ENCODE measurements at regions not wholly inside any gene's neighbourhood (a gene's known extent, or its start where the extent isn't known, plus 50 kb on each side); places are given as distances from the start of the nearest gene placed in this dataset.
"Not testable (repeated sequence)": the region's sequence is repeated elsewhere in the genome, so short reads cannot be mapped to it uniquely, and the experiment has no call there.

DNA sequence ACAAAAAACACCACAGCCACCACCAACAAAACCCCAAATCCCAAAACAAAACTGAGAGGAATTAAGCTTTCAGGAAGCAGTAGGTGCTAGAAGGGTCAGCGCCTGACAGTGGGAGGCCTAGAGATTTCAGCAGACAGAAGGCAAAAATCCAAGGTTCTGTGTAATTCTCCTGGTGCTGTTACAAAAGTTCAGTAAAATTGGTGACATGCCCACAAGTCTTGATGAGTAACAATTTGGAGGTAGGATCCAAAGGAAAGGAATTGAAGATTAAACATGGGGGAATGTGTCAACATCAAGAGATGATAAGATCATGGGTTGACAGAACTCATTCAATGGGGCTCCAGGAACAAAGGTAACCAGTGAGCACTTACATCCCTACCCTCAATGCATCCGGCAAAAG is 653.8 kb upstream of the CPEB2 start:
- no peaks in the 10 kb centered on the region for H3K36me3 Mint-ChIP-seq (ENCODE audit: low read depth)
- no peak overlapping the region for H3K27ac Mint-ChIP-seq
- H3K4me1 Mint-ChIP-seq (ENCODE audit: low read depth) = no peaks in the 10 kb centered on the region
- no peaks in the 10 kb centered on the region for H3K27me3 Mint-ChIP-seq
- H3K9me3 Mint-ChIP-seq = no peaks in the 10 kb centered on the region
- no peak overlapping the region for H3K4me3 Mint-ChIP-seq

DNA sequence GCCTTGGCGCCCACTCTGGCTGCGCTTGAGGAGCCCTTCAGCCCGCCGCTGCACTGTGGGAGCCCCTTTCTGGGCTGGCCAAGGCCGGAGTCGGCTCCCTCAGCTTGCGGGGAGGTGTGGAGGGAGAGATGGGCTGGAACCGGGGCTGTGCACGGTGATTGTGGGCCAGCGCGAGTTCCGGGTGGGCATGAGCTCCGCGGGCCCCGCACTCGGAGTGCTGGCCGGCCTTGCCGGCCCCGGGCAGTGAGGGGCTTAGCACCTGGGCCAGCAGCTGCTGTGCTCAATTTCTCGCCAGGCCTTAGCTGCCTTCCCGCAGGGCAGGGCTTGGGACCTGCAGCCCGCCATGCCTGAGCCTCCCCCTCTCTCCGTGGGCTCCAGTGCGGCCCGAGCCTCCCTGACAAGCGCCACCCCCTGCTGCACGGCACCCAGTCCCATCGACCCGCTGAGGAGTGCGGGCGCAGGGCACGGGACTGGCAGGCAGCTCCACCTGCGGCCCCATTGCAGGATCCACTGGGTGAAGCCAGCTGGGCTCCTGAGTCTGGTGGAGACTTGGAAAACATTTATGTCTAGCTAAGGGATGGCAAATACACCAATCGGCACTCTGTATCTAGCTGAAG is 643.6 kb upstream of the CPEB2 start:
- H3K9me3 Mint-ChIP-seq; H3K27ac Mint-ChIP-seq; H3K36me3 Mint-ChIP-seq (ENCODE audit: low read depth); H3K27me3 Mint-ChIP-seq; H3K4me1 Mint-ChIP-seq (ENCODE audit: low read depth); H3K4me3 Mint-ChIP-seq: not testable (repeated sequence)

DNA sequence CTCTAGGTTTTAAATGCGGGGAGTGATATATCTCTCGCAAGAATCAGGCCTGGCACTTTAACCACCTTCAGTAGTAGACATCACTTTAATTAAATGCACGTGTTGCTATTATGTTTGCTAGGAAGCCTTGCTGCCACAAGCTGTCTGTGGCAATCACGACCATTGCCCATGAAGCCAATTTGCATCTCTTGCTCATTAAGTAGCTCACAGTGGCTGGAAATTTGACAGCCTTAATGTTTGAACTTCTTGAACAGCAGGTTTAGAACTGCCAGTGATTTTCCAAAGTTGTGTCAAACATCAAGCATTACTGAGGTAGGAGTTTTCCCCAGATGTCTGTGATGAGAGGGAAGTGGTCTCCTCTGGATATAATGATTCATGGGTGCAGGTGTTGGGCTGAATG is 642.3 kb upstream of the CPEB2 start:
- Mint-ChIP-seq H3K4me1 (ENCODE audit: low read depth) (no peaks in the 10 kb centered on the region), H3K4me3 (no peak overlapping the region), H3K27me3 (no peaks in the 10 kb centered on the region), H3K36me3 (ENCODE audit: low read depth) (no peaks in the 10 kb centered on the region), H3K27ac (no peak overlapping the region), H3K9me3 (no peaks in the 10 kb centered on the region)

DNA sequence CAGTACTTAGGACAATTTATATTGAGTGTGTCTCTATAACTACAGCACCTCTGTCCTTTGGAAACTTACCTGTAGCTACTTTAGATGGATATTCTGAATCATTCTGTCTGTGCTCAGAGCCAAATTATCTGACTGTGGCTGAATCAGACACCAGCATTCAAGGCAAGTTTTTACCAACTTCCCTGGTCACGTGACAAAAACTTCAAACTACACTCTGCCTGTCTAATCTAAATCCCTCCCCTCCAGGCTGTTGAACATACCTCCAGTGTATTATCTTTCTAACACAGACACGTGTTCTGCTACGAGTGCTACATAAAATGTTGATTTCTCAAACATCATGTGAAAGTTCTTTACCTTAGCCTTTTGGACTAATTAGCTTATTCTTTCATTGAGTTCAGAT is 641.2 kb upstream of the CPEB2 start:
- H3K4me1 Mint-ChIP-seq (ENCODE audit: low read depth) = no peaks in the 10 kb centered on the region
- H3K4me3 Mint-ChIP-seq = no peak overlapping the region
- no peaks in the 10 kb centered on the region for H3K27me3 Mint-ChIP-seq
- H3K36me3 Mint-ChIP-seq (ENCODE audit: low read depth) = no peaks in the 10 kb centered on the region
- H3K27ac Mint-ChIP-seq = no peak overlapping the region
- no peaks in the 10 kb centered on the region for H3K9me3 Mint-ChIP-seq

DNA sequence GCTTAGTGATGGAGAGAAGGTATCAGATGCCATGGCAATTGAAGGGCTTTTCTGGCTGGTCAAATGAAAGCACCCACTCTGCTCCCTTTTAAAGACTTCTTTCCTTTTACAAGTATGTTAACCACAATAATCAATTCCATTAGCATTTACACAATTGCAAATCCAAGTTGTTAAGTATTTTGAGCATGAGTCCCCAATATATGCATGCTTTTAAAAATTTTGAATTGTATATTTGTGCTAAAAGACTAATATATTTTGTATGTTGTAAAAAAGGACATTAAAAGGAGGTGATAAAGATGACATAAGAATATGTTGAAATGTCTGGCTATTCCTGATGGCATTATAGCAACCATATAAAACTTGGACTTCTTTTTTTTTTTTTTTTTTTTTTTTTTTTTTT is 639.9 kb upstream of the CPEB2 start:
- Mint-ChIP-seq H3K36me3 (ENCODE audit: low read depth) (no peaks in the 10 kb centered on the region), H3K4me1 (ENCODE audit: low read depth) (no peaks in the 10 kb centered on the region), H3K9me3 (no peaks in the 10 kb centered on the region), H3K27me3 (no peaks in the 10 kb centered on the region), H3K27ac (no peak overlapping the region), H3K4me3 (no peak overlapping the region)

DNA sequence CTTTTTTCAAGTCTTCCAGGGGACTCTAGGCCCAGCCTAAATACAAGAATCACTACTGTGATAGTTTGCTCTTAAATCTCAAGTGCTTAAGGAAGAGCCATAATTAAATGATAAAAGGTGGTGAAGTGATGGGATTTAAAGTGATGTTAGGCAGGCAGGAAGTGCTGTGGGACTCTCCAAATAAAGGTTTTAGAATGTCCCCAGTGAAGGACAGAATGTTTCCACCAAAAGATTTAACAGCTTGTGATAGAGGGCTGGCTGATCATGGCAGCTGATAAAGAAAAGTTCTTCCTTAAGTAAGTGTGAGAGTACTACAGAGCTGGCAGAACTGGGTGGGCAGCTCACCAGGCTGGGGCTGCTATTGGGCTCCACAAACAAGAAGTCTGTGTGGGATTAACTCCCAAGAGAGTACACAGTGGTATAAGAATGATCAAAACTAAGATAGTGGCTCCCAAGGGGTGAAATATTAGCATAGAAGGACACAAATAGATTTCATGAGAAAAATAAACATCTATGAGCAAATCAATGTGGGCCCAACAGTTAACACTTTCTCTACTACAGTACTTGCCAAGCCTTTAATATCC is 637.2 kb upstream of the CPEB2 start:
- Mint-ChIP-seq H3K4me3 (no peak overlapping the region), H3K9me3 (no peaks in the 10 kb centered on the region), H3K4me1 (ENCODE audit: low read depth) (no peaks in the 10 kb centered on the region), H3K36me3 (ENCODE audit: low read depth) (no peaks in the 10 kb centered on the region), H3K27ac (no peak overlapping the region), H3K27me3 (no peaks in the 10 kb centered on the region)

DNA sequence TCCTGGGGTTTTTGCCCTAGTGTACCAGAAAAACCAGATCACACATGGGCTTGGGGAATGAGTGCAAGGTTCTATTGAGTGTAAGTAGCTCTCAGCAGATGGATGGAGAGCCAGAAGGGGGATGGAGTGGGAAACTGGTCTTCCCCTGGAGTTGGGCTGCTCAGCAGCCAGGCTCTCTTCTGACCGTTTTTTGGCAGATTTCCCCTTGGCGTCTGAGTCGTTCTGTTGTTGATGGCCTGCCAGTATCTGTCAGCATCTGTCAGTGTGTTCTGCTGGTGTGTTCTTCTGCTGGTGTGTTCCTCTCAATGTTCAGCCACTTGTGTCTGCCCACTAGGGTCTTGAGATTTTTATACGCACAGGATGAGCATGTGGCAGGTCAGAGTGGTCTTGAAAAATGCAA is 633.9 kb upstream of the CPEB2 start:
- H3K4me3 Mint-ChIP-seq = no peak overlapping the region
- no peak overlapping the region for H3K27ac Mint-ChIP-seq
- no peaks in the 10 kb centered on the region for H3K27me3 Mint-ChIP-seq
- H3K4me1 Mint-ChIP-seq (ENCODE audit: low read depth) = no peaks in the 10 kb centered on the region
- H3K9me3 Mint-ChIP-seq = peaks cover 3% of the 10 kb centered on the region
- no peaks in the 10 kb centered on the region for H3K36me3 Mint-ChIP-seq (ENCODE audit: low read depth)

DNA sequence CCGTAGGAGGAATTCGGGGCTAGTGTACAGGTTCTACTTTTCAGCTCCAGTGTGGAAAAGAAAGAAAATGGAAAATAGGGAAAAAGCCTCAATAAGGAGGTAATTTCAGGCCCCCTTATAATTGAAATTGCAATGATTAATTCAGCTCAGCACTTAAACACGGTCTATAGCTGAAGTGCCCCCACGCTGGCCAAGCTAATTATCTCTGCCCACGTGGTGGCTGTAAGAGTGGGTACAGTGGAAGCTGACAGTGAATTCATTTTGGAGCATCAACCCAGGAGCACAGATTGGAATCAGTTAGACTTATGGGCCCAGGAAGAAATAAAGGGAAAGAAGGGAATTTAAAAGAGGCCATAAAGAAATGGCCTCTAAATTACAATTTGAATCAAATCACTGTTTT is 631.1 kb upstream of the CPEB2 start:
- no peak overlapping the region for H3K4me3 Mint-ChIP-seq
- no peaks in the 10 kb centered on the region for H3K27me3 Mint-ChIP-seq
- H3K27ac Mint-ChIP-seq = no peak overlapping the region
- peaks cover 3% of the 10 kb centered on the region for H3K9me3 Mint-ChIP-seq
- H3K4me1 Mint-ChIP-seq (ENCODE audit: low read depth) = no peaks in the 10 kb centered on the region
- no peaks in the 10 kb centered on the region for H3K36me3 Mint-ChIP-seq (ENCODE audit: low read depth)

DNA sequence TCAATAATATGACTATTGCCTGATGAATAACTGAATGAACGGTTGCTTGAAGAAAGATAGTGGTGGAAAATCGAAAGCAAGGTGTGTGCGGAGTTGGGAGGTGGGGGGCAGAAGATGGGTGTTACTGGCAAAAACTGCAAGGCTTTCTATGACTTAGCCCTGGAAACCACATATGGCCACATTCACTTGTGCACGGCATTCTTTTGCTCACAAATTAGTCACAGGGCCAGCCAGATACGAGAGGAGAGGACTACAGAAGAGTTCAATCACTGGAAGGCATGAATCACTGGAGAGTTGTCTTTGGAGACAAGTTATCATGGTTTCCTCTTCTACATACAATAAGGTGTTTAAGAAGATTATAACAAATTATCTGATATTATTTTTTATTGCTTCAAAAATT is 626.5 kb upstream of the CPEB2 start:
- no peaks in the 10 kb centered on the region for H3K27me3 Mint-ChIP-seq
- H3K27ac Mint-ChIP-seq = no peak overlapping the region
- H3K4me1 Mint-ChIP-seq (ENCODE audit: low read depth) = no peaks in the 10 kb centered on the region
- peaks cover 3% of the 10 kb centered on the region for H3K9me3 Mint-ChIP-seq
- no peaks in the 10 kb centered on the region for H3K36me3 Mint-ChIP-seq (ENCODE audit: low read depth)
- H3K4me3 Mint-ChIP-seq = no peak overlapping the region

DNA sequence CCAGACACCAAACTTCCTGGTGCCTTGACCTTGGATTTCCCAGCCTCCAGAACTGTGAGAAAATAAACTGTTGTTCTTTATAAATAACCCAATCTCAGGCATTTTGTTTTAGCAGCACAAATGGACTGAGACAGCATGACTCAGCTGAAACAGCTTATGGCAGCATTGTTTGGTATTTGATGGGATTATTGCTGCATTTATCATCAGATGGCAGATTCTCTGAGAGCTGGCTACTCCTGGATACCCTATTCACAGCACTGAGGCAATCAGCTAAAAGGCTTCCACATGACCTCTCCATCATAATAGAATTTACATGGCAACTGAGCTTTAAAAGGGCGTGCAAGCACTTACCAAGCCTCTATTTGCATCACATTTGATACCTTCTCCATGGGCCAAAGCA is 623.1 kb upstream of the CPEB2 start:
- H3K27me3 Mint-ChIP-seq = no peaks in the 10 kb centered on the region
- no peaks in the 10 kb centered on the region for H3K4me1 Mint-ChIP-seq (ENCODE audit: low read depth)
- no peak overlapping the region for H3K4me3 Mint-ChIP-seq
- H3K27ac Mint-ChIP-seq = no peak overlapping the region
- H3K36me3 Mint-ChIP-seq (ENCODE audit: low read depth) = no peaks in the 10 kb centered on the region
- H3K9me3 Mint-ChIP-seq = no peaks in the 10 kb centered on the region

DNA sequence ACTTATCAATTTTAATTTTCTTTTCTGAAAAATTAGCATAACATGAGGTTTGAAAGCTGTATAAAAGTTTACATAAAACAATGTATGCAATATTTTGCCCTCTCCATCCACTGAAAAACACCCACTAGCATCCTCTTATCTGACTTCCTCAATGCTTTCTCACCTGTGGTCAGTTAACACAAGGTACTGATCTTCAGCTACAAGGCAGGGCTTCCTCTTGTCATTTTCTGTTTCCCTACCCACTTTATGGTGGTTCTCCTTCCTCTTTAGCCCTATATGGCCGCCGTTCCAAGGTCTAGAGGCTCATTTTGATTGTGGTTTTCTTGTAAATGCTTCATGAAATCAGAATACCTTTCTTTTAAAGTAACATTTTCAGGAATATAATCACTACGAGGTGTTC is 618.6 kb upstream of the CPEB2 start:
- Mint-ChIP-seq H3K4me3 (no peak overlapping the region), H3K27me3 (peaks cover 7% of the 10 kb centered on the region), H3K4me1 (ENCODE audit: low read depth) (no peaks in the 10 kb centered on the region), H3K27ac (no peak overlapping the region), H3K36me3 (ENCODE audit: low read depth) (no peaks in the 10 kb centered on the region), H3K9me3 (no peaks in the 10 kb centered on the region)

DNA sequence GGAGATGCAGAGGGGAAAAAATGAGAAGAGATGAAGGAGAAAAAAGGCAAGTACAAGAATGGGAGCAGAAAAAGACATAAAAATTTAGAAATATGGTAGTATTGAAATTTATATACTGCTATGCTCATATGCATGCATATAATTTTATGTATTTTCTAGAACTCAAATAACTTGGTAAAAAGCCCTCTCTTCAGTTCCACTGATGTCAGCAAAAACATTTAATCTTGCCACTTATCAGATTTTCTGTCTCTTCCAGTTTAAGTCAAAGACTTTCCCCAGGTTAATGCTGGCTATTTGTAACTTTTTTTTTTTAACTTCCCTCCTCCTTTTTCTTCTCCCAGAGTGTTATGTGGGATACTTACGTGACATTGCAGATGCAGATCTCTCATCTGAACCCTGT is 617.5 kb upstream of the CPEB2 start:
- Mint-ChIP-seq H3K9me3 (no peaks in the 10 kb centered on the region), H3K27me3 (peaks cover 7% of the 10 kb centered on the region), H3K27ac (no peak overlapping the region), H3K4me1 (ENCODE audit: low read depth) (no peaks in the 10 kb centered on the region), H3K36me3 (ENCODE audit: low read depth) (no peaks in the 10 kb centered on the region), H3K4me3 (no peak overlapping the region)

DNA sequence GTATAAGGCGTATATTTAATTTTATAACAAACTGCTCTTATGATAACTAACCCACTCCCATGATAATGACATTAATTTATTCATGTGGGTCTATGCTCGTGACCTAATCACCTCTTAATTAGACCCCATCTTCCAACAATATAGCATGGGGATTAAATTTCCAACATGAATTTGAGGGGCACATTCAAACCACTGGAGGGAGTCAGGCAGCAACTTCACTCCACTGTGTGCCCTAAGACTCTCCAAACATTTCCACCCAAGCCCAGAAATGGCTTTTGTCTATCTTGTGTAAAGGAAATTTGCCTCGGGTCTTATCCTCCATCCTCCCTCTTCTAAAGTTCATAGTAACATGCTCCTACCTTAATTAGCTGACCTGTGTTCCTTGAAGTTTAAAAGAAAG is 616.1 kb upstream of the CPEB2 start:
- Mint-ChIP-seq H3K36me3 (ENCODE audit: low read depth) (no peaks in the 10 kb centered on the region), H3K9me3 (no peaks in the 10 kb centered on the region), H3K27ac (no peak overlapping the region), H3K4me1 (ENCODE audit: low read depth) (no peaks in the 10 kb centered on the region), H3K27me3 (peaks cover 7% of the 10 kb centered on the region), H3K4me3 (no peak overlapping the region)

DNA sequence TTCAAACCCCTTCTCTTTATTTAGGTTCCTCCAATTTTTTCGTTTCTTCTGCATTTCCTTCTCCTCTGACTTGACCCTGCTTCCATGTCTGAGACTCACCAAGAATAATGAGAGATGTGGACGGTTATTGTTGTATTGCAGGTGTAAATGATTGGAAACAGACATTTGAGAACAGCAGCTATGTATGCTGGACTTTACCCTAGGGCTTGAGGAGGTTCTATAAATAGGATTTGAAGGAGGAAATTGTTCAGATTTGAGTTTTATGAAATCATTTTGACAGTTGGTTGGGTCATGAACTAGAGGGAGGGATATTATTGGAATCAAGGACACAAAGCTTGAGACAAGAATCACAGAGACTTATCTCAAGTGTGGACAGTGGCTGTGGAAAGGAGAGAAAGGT is 614.6 kb upstream of the CPEB2 start:
- H3K9me3 Mint-ChIP-seq = no peaks in the 10 kb centered on the region
- H3K27ac Mint-ChIP-seq = no peak overlapping the region
- H3K4me3 Mint-ChIP-seq = no peak overlapping the region
- peaks cover 7% of the 10 kb centered on the region for H3K27me3 Mint-ChIP-seq
- H3K36me3 Mint-ChIP-seq (ENCODE audit: low read depth) = no peaks in the 10 kb centered on the region
- no peaks in the 10 kb centered on the region for H3K4me1 Mint-ChIP-seq (ENCODE audit: low read depth)

DNA sequence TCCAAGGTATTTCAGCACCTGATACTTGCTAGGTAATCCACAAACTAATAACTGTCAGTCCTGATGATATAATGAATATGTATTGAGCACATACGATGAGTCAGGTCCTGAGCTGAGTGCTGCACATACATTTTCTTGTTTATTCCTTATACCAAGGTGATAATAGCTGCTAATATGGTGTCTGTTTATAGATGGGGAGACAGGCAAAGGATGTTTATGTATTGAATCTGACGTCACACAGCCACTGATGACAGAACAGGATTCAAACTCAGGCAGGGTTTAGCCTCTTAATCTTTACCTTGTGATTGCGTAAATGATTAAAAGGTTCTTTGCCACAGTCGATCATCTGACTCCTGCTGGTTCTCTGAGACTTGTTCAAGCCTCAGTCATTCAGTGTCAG is 609.9 kb upstream of the CPEB2 start:
- no peaks in the 10 kb centered on the region for H3K4me1 Mint-ChIP-seq (ENCODE audit: low read depth)

DNA sequence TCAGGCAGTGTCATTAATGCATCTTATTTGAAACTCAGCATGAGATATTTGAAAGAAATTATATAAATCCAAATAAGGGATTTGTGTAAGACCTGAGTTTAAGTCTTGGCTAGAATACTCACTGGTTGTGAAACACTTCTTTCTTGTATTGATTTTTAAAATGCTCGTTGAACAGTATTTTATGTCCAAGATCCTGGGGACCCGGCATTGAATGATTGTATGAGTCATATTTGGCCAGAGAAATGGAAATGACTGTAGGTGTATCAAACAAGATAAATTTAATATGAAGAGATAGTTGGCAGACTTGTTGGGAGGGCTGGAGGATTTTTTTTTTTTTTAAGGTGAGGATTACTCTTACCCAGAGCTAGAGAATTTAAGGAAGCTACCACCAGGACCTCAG is 606.1 kb upstream of the CPEB2 start:
- Mint-ChIP-seq H3K4me3 (no peak overlapping the region), H3K27ac (no peak overlapping the region), H3K27me3 (no peaks in the 10 kb centered on the region), H3K4me1 (ENCODE audit: low read depth) (no peaks in the 10 kb centered on the region), H3K36me3 (ENCODE audit: low read depth) (no peaks in the 10 kb centered on the region), H3K9me3 (peaks cover 7% of the 10 kb centered on the region)

More for the DNA sequence above, 609.9 kb upstream of the CPEB2 start:
- no peak overlapping the region for H3K4me3 Mint-ChIP-seq
- H3K9me3 Mint-ChIP-seq = peaks cover 5% of the 10 kb centered on the region
- no peak overlapping the region for H3K27ac Mint-ChIP-seq
- H3K27me3 Mint-ChIP-seq = peaks cover 4% of the 10 kb centered on the region
- no peaks in the 10 kb centered on the region for H3K36me3 Mint-ChIP-seq (ENCODE audit: low read depth)

Data from stimulated activated naive CD8-positive, alpha-beta T cell treated with anti-CD3 and anti-CD28 coated beads, Interleukin-15, Interleukin-2, amounts not matched to agents 100 ng/mL and 50 ng/mL, for 24 hours (primary cell).